Mesothelial cell of epicardium (in vitro differentiated cells): ENCODE measurements at regions not wholly inside any gene's neighbourhood (a gene's known extent, or its start where the extent isn't known, plus 50 kb on each side); places are given as distances from the start of the nearest gene placed in this dataset.

Source experiments
- DNase-seq, 2 experiments: peaks; one replicate each; pipeline ENCODE4 v3.0.0; 2021; ENCODE audit warnings: low spot score in 2 of 2; ENCODE audit not compliant: unreplicated experiment in 2 of 2
- H3K27ac Mint-ChIP-seq: 2 replicates; pipeline ENCODE4 v1.8.0; 2021; ENCODE audit warnings: mixed read lengths
- H3K27me3 Mint-ChIP-seq: 2 replicates; pipeline ENCODE4 v1.8.0; 2021; ENCODE audit warnings: low read depth, mixed read lengths
- H3K36me3 Mint-ChIP-seq: 2 replicates; pipeline ENCODE4 v1.8.0; 2021; ENCODE audit warnings: mixed read lengths
- H3K4me1 Mint-ChIP-seq: 2 replicates; pipeline ENCODE4 v1.8.0; 2021; ENCODE audit warnings: mixed read lengths
- H3K4me3 Mint-ChIP-seq: 2 replicates; pipeline ENCODE4 v1.8.0; 2021; ENCODE audit warnings: mild to moderate bottlenecking, moderate library complexity, mixed read lengths
- H3K9me3 Mint-ChIP-seq: 2 replicates; pipeline ENCODE4 v1.8.0; 2021; ENCODE audit warnings: mixed read lengths
- TF ChIP-seq, protein P1 (sequence below): fragments of 200-600 bp; sonication (generic); IDR thresholded peaks from one replicate; pipeline ENCODE4 v1.5.0; 2021; ENCODE audit warnings: antibody characterized with exemption; ENCODE audit not compliant: unreplicated experiment

DNA sequence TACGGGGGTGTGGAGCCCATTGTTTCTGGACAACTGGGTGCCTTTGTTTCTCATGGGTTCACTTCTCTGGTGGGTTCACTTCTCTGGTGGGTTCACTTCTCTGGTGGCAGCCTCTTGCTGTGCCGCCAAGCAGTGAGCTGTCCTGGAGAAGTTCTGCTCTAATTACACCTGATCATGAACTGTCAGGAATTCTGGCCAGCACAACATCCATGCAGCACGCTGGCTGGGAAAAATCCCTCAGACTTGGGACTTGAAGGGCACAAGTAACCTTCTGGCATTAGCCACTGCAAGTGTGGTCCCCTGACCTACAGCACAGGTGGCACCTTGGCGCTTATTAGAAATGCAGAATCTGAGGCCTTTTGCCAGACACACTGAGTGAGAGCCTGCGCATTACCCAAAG, 752.5 kb downstream of the QKI start:
- peaks cover 6% of the 10 kb centered on the region for H3K9me3 Mint-ChIP-seq
- H3K36me3 Mint-ChIP-seq: no peaks in the 10 kb centered on the region
- no peak for DNase-seq
- TF ChIP-seq, protein P1, sequence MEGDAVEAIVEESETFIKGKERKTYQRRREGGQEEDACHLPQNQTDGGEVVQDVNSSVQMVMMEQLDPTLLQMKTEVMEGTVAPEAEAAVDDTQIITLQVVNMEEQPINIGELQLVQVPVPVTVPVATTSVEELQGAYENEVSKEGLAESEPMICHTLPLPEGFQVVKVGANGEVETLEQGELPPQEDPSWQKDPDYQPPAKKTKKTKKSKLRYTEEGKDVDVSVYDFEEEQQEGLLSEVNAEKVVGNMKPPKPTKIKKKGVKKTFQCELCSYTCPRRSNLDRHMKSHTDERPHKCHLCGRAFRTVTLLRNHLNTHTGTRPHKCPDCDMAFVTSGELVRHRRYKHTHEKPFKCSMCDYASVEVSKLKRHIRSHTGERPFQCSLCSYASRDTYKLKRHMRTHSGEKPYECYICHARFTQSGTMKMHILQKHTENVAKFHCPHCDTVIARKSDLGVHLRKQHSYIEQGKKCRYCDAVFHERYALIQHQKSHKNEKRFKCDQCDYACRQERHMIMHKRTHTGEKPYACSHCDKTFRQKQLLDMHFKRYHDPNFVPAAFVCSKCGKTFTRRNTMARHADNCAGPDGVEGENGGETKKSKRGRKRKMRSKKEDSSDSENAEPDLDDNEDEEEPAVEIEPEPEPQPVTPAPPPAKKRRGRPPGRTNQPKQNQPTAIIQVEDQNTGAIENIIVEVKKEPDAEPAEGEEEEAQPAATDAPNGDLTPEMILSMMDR: no peak
- H3K4me3 Mint-ChIP-seq: no peak overlapping the region
- no peak overlapping the region for H3K27ac Mint-ChIP-seq
- no peaks in the 10 kb centered on the region for H3K4me1 Mint-ChIP-seq
- H3K27me3 Mint-ChIP-seq: peaks cover 11% of the 10 kb centered on the region

DNA sequence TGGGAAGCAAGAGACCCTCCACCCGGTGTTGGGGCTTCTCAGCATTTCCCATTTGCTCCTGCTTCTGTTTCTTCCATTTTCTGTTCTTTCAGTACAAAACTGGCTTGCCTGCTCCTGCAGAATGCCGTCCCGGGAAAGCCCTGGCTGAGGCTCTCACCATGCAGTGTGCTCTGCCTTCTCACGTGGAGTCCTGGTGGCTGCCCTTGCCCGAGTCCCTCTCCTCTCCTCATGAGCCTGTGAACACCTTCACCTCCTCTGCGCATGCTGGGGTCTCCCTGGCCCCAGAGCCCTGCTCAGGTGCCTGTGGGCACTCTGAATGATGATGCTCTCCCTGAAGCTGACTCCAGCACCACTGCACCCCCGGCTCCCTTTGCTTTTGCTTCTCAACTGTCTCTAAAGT, 752.0 kb downstream of the QKI start:
- H3K27ac Mint-ChIP-seq: no peak overlapping the region
- no peaks in the 10 kb centered on the region for H3K4me1 Mint-ChIP-seq
- TF ChIP-seq, protein P1: no peak
- H3K4me3 Mint-ChIP-seq: no peak overlapping the region
- H3K9me3 Mint-ChIP-seq: peaks cover 11% of the 10 kb centered on the region
- H3K36me3 Mint-ChIP-seq: no peaks in the 10 kb centered on the region
- DNase-seq: no peak
- H3K27me3 Mint-ChIP-seq: peaks cover 11% of the 10 kb centered on the region

DNA sequence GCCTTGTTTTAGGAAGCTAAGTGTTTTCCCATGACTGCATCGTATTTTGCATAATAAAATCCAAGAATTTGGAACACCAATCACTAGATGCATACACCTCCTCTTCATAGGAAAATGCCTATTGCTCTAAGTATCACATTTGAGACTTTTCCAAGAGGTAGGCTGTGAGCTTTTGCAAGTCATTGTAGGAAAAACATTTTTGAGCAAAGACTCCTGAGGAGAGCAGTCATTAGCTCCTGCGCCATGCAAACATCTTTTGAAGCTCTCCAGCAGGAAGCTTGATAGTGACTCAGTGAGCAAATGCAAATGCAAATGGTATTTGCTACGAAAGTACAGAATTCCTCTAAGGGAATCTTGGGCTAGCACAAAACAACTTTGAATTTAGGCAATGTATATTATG, 750.4 kb downstream of the QKI start:
- Mint-ChIP-seq H3K36me3 (no peaks in the 10 kb centered on the region), H3K9me3 (peaks cover 14% of the 10 kb centered on the region), H3K4me1 (no peaks in the 10 kb centered on the region), H3K4me3 (no peak overlapping the region), H3K27ac (no peak overlapping the region), H3K27me3 (peaks cover 11% of the 10 kb centered on the region)
- no peak for DNase-seq
- TF ChIP-seq, protein P1: no peak

DNA sequence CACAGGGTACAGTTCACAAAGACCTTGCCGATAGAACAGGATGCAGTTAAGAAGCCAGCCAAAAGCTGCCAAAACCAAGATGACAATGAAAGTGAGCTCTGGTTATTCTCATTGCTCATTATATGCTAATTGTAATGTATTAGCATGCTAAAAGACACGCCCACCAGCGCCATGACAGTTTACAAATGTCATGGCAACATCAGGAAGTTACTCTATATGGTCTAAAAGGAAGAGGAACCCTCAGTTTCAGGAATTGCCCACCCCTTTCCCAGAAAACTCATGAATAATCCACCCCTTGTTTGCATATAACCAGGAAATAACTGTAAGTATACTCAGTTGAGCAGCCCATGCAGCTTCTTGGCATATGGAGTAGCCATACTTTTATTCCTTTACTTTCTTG, 748.7 kb downstream of the QKI start:
- no peaks in the 10 kb centered on the region for H3K36me3 Mint-ChIP-seq
- H3K4me1 Mint-ChIP-seq: no peaks in the 10 kb centered on the region
- no peak overlapping the region for H3K27ac Mint-ChIP-seq
- no peak for DNase-seq
- peaks cover 21% of the 10 kb centered on the region for H3K9me3 Mint-ChIP-seq
- TF ChIP-seq, protein P1: no peak
- no peak overlapping the region for H3K4me3 Mint-ChIP-seq
- peaks cover 11% of the 10 kb centered on the region for H3K27me3 Mint-ChIP-seq

DNA sequence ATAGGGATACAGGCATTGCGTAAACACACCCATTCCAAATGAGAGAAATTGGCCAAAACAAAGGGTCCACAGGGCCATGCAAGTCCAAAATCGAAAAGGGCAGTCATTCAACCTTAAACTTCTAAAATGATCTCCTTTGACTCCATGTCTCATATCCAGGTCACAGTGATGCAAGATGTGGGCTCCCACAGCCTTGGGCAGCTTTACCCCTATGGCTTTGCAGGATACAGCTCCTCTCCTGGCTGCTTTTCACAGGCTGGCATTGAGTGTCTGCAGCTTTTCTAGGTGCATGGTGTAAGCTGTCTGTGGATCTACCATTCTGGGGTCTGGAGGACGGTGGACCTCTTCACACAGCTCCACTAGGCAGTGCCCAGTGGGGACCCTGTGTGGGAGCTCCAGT, 744.5 kb downstream of the QKI start:
- no peaks in the 10 kb centered on the region for H3K36me3 Mint-ChIP-seq
- no peak overlapping the region for H3K4me3 Mint-ChIP-seq
- H3K27ac Mint-ChIP-seq: no peak overlapping the region
- H3K27me3 Mint-ChIP-seq: peaks cover 9% of the 10 kb centered on the region
- TF ChIP-seq, protein P1: no peak
- H3K9me3 Mint-ChIP-seq: peaks cover 43% of the 10 kb centered on the region
- H3K4me1 Mint-ChIP-seq: no peaks in the 10 kb centered on the region
- no peak for DNase-seq

DNA sequence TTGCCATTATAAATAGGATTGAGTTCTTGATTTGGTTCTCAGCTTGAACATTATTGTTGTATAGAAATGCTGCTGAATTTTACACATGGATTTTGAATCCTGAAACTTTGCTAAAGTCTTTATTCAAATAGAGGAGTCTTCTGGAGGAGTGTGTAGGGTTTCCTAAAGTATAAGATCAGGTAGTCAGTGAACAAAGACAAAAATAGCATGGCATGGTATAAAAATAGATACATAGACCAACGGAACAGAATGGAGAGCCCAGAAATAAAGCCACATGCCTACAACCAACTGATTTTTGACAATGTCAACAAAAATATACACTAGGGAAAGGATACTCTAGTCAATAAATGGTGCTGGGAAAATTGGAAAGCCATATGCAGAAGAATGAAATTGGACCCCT, 740.1 kb downstream of the QKI start:
- Mint-ChIP-seq H3K4me1 (peaks cover 20% of the 10 kb centered on the region), H3K36me3 (no peaks in the 10 kb centered on the region), H3K27me3 (peaks cover 11% of the 10 kb centered on the region), H3K4me3 (no peak overlapping the region), H3K9me3 (peaks cover 29% of the 10 kb centered on the region), H3K27ac (no peak overlapping the region)
- TF ChIP-seq, protein P1: no peak
- no peak for DNase-seq
